Stimulated activated CD8-positive, alpha-beta memory T cell treated with anti-CD3 and anti-CD28 coated beads, Interleukin-2, amount 100 ng/mL, for 48 hours (primary cell): ENCODE measurements at regions not wholly inside any gene's neighbourhood (a gene's known extent, or its start where the extent isn't known, plus 50 kb on each side); places are given as distances from the start of the nearest gene placed in this dataset.
"Not testable (repeated sequence)": the region's sequence is repeated elsewhere in the genome, so short reads cannot be mapped to it uniquely, and the experiment has no call there.

ENCODE experiments used
- DNase-seq, 2 donors: peaks; one replicate each; pipeline ENCODE4 v3.0.0-alpha.2; 2020; ENCODE audit warnings: low read depth in 2 of 2

GRCh38 chr5:39758426-39758825 is 333.6 kb upstream of the DAB2 start:
- no peak for DNase-seq

- no peak for DNase-seq
Measured at GRCh38 chr5:39757131-39757530, 332.4 kb upstream of the DAB2 start.

GRCh38 chr5:39755986-39756385 is 331.2 kb upstream of the DAB2 start:
- DNase-seq: no peak

DNA sequence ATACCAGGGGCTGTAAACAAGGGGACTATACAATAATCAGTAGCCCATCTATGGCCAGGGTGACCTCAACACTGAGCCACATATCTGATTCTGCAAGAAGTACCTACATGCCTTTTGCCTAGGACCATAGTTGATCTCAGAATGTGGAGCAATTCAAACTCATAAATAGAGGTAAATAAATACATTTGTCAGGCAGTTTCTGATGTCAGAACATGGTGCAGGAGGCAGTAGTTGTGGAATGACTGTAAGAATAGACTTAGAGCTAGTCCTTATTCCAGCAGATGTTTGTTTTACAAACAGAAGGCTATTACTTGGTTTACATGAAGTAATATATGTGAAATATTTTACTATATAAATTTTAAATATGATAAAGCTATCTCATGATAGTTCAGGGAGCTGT is 330.7 kb upstream of the DAB2 start:
- no peak for DNase-seq

GRCh38 chr5:39753747-39754146 is 329.0 kb upstream of the DAB2 start:
- not testable (repeated sequence) for DNase-seq

DNA sequence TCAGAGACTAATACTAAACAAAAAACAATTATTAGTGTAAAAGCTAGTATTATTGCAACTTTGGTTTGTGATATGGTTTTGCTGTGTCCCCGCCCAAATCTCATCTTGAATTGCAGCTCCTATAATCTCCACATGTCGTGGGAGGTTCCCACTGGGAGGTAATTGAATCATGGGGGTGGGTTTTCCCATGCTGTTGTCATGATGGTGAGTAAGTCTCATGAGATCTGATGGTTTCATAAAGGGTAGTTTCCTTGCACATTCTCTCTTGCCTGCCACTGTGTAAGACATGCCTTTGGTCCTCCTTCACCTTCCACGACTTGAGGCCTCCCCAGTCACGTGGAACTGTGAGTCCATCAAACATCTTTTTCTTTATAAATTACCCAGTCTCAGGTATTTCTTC is 325.9 kb upstream of the DAB2 start:
- DNase-seq: no peak

GRCh38 chr5:39742916-39743315 is 318.1 kb upstream of the DAB2 start:
- no peak for DNase-seq

GRCh38 chr5:39740404-39740803 is 315.6 kb upstream of the DAB2 start:
- no peak for DNase-seq

DNA sequence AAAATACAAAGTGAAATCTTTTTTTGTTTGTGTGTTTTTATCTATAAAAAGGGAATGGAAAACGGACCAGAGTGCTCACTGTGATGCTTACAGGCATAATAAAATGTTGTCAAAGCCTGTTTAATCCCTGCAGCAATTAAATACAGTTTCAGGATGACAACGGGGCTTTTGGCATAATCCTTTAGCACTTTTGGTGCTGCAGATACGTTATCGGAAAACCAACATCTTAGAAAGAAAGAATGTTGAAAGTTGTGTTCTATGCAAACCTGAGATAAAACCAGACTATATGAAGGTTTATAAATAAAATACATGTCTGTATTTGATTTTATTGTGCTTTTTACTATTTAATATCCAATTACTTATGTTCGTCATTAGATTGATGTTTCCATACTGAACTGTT is 307.4 kb upstream of the DAB2 start:
- no peak for DNase-seq

- no peak for DNase-seq
Measured at GRCh38 chr5:39730699-39731098, 305.9 kb upstream of the DAB2 start.

- no peak for DNase-seq
Measured at GRCh38 chr5:39730006-39730405, 305.2 kb upstream of the DAB2 start.

DNA sequence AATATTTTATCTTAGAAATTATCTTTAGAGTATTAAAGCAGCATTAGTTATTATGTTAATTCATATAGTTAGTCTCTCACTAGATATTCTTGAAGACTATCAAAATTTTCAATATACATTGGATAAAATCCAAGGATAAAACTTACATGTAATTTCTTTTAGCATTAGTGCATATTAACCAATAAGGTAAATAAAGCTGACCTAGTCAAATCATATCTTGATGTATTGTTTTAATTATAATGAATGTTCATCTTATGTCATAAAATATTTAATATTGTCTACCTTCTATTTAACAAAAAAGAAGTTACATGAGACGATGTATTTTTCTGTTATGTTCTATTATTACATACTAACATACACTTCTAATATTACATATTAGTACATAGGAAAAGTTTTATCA is 301.7 kb upstream of the DAB2 start:
- DNase-seq: no peak

- no peak for DNase-seq
Measured at GRCh38 chr5:39721394-39721793, 296.6 kb upstream of the DAB2 start.

- no peak for DNase-seq
Measured at GRCh38 chr5:39720136-39720535, 295.4 kb upstream of the DAB2 start.

DNA sequence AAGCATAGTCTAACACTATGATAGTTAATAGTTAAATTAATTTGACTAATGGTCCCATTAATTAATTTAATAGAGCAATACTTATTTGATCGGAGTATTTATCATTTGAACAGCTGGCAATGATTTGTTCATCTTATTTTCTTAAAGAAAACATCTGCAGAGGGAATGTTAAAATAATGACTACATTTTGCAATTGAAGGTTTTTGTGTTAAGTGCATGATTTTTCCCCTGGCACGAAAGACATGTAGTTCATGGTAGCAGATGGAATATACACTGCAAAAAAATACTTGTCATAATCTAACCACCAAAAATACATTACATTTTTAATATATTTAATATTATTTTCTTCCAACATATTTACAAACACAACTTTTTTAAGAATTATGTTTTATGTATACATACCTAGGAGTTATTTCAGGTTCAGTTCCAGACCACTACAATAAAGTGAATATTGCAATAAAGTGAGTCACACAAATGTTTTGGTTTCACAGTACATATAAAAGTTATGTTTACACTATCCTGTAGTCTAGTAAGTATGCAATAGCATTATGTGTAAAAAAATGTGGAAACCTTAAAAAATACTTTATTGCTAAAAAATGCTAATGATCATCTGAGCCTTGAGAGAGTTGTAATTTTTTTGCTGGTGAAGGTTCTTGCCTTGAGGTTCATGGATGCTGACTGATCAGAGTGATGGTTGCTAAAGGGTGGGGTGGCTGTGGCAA is 292.6 kb upstream of the DAB2 start:
- no peak for DNase-seq

DNA sequence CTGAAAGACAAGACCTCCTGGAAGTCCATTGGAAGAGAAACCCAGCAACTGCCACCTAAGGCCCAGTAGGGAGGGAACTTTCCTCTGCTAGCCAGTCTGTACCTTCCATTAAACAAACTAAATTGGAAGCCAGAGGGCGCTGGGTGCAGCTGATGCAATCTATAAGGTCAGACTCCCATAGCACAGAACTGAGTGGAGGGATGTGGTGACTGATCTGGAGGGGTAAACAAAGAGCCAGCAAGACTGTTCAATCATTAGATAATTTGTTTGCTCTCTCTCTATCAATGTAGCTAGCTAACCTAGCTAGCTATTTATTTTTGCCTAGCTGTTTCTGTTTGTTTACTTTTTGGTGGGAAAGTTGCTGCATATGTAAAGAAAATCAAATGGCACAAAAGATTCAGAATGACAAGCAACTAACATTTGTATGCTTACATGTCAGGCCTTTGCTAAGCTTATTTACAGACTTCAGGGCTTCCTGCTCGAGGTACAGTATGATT is 291.8 kb upstream of the DAB2 start:
- DNase-seq: no peak

DNA sequence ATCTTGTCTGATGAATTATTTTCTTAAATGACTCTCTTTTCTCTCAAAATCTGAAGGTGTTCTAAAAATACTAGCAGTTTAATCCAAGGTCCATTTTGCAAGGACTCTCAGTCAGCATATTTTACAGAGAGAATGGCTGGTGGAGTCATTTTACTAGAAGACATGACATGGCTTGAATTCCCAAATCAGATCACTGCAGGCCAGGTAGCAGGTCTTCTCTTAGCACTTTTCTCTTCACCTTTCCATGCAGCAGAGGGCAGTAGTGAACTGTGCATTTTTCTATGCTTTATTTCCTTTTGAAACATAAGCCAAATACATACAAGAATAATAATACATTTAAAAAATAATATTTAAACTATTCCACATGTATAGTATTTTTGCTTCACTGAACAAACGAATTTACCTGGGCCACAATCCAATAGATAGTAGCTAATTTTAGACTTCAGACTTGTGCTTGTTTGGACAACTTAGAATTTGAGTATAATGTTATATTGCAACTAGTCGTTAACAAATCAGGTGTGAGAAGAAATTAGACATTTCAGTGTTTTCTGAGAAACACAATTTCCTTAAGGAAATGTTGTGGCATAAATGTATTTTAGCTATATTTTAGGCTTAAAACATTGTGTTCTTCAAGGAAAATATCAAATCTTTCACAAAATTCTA is 289.4 kb upstream of the DAB2 start:
- peak in 1 of 2 donors; percentile 10 for DNase-seq

GRCh38 chr5:39713250-39713916 is 288.6 kb upstream of the DAB2 start:
- DNase-seq: no peak

- no peak for DNase-seq
Measured at GRCh38 chr5:39712316-39713249, 287.8 kb upstream of the DAB2 start.

GRCh38 chr5:39711821-39712220 is 287.0 kb upstream of the DAB2 start:
- no peak for DNase-seq

- no peak for DNase-seq
Measured at GRCh38 chr5:39709032-39709431, 284.3 kb upstream of the DAB2 start.

DNA sequence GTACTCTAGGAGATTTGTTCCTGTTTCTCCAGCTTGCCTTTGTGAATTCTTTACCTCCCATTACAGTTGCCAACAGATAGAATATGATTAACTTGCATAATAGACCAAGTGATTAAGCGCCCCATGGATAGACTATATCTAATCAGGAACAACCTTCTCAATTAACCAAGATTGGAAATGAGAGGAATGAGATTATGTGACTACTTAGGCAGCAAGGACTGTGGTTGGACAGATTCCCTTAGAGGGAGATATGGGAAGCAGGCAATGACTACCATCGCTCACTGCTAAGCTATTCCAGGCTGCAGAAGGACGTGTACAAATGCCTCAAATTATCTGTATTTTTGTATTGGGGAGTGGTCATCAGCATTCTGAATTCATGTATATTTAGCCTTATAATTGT is 278.1 kb upstream of the DAB2 start:
- DNase-seq: no peak
